ENCODE measurements at regions not wholly inside any gene's neighbourhood (a gene's known extent, or its start where the extent isn't known, plus 50 kb on each side); places are given as distances from the start of the nearest gene placed in this dataset.
"Not testable (repeated sequence)": the region's sequence is repeated elsewhere in the genome, so short reads cannot be mapped to it uniquely, and the experiment has no call there.

DNA sequence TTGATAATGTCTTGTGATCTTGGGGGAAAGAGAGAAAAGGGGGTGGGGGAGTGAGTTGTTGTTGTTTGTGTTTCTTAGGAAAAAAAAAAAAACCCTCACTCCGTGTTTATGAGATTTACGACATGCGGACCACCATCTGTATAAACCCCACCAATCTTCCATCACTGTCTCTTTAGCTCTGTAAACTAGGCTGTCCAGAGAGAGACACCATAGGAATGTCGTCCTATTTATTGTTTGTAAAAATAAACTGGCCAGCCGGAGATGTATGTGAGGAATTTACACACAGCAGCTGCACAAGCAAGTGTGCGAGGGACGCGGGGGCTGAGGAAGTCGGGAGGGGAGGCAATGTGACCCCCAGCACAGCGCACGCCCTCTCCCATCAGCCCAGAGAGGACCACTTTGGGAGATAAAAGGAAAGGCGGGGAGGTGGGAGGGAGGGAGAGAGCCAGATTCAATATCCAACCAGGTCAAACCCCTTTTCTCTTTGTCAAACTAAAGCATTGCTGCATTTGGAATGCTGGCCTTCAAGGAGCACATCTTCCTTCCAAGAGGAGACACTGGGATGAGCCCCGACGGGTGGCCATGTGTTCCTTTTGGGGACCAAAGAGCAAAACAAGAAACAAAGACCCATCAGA, 136.2 kb upstream of the SALL1 start:
- no peaks in the 10 kb centered on the region for H3K9me3 ChIP-seq (ENCODE audit: control insufficient read depth, insufficient read depth, low read length)
- H3K4me3 ChIP-seq (ENCODE audit: low read depth, low read length) = no peak overlapping the region
- peaks cover 15% of the 10 kb centered on the region for H3K4me1 ChIP-seq (ENCODE audit: control insufficient read depth, insufficient read depth, low read length)
- H3K9ac ChIP-seq (ENCODE audit: low read depth, low read length) = no peak overlapping the region
- H3K36me3 ChIP-seq (ENCODE audit: control insufficient read depth, insufficient read depth, low read length) = no peaks in the 10 kb centered on the region
- no peaks in the 10 kb centered on the region for H3K27me3 ChIP-seq (ENCODE audit: control insufficient read depth, insufficient read depth, low read length)

DNA sequence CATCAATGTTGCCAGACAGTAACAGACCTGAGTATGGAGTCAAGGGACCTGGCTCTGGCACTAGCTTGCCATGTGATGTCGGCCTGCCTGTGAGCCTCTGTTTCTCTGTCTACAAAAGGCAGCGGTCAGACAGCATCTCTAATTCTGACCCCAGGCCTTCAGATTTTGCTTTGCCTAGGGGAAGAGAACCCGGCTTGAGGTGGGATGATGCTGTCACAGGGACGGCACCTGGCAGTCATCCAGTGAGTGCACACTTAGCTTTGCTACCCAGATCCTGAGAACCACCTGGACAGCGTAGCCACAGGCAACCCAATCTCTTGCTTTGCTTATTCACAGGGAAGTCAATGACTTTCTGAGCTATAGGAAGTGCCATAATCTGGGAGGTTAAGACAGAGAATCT, 135.2 kb upstream of the SALL1 start:
- Histone ChIP-seq H3K4me3 (ENCODE audit: low read depth, low read length) (no peak overlapping the region), H3K9me3 (ENCODE audit: control insufficient read depth, insufficient read depth, low read length) (no peaks in the 10 kb centered on the region), H3K27me3 (ENCODE audit: control insufficient read depth, insufficient read depth, low read length) (no peaks in the 10 kb centered on the region), H3K9ac (ENCODE audit: low read depth, low read length) (no peak overlapping the region), H3K4me1 (ENCODE audit: control insufficient read depth, insufficient read depth, low read length) (peaks cover 15% of the 10 kb centered on the region), H3K36me3 (ENCODE audit: control insufficient read depth, insufficient read depth, low read length) (no peaks in the 10 kb centered on the region)

DNA sequence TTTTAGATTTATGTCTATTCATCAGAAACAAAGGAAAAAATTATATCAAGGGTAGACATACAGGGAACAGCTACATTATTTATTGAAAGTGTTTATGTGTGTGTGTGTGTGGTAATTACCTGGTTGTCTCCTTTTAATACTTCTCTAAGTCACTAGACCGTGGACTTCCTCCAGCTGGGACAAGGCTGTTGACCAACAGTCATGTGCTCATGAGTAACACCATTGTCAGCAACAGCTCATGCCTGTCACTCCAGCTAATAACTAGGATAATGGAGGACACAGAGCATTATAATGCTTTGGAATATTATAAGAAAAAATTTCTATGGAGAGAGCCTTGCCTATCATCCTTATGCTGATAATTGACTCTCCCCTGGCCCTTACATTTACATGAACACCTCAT, 125.3 kb upstream of the SALL1 start:
- Histone ChIP-seq H3K27me3 (ENCODE audit: control insufficient read depth, insufficient read depth, low read length) (no peaks in the 10 kb centered on the region), H3K9me3 (ENCODE audit: control insufficient read depth, insufficient read depth, low read length) (no peaks in the 10 kb centered on the region), H3K36me3 (ENCODE audit: control insufficient read depth, insufficient read depth, low read length) (no peaks in the 10 kb centered on the region), H3K4me1 (ENCODE audit: control insufficient read depth, insufficient read depth, low read length) (no peaks in the 10 kb centered on the region), H3K9ac (ENCODE audit: low read depth, low read length) (no peak overlapping the region), H3K4me3 (ENCODE audit: low read depth, low read length) (no peak overlapping the region)

DNA sequence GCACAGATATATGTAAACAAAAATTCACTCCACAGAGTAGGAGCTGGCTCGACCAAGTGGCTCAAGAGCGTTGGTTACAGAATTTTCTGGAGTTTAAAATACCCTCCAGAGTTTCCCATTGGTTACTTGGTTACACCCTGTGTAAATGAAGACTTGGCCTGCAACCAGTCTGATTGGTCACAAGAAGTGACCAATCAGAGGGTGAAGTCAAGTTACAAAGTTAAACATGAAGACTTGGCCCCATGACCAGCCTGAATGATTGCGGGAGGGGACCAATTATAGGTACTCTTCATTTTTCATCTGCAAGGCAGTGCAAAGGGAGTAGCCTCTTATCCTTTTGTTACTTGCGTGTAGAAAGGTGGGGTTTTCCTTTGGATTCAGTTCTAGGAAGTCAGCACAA, 121.3 kb upstream of the SALL1 start:
- H3K4me3 ChIP-seq (ENCODE audit: low read depth, low read length) = no peak overlapping the region
- no peaks in the 10 kb centered on the region for H3K9me3 ChIP-seq (ENCODE audit: control insufficient read depth, insufficient read depth, low read length)

DNA sequence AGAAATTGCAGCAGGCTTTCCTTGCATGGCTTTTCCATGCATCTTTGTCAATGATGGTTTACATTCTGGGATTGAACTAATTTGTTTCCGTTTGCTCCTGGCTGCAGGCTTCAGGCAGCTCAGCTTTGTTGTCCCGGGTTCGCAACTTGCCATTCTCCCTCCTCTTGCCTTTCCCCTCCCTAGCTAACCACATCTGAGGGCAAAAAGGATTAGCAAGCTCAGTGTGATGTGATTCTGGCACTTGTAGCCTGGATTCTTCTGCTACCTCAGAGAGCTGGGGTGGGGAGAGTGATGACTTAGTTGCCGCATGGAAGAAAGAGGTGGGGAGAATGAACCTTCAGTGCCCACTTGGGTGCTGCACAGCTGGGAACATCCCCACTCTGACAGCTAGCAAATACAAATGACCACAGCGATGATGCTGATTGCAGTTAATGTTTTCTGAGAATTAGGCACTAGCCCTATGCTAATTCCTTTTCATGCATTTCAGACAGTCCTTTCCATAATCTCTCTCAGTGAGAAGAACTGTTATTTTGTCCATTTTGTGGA, 120.2 kb upstream of the SALL1 start:
- H3K36me3 ChIP-seq (ENCODE audit: control insufficient read depth, insufficient read depth, low read length) = no peaks in the 10 kb centered on the region
- no peak overlapping the region for H3K9ac ChIP-seq (ENCODE audit: low read depth, low read length)
- H3K4me3 ChIP-seq (ENCODE audit: low read depth, low read length) = no peak overlapping the region
- H3K4me1 ChIP-seq (ENCODE audit: control insufficient read depth, insufficient read depth, low read length) = no peaks in the 10 kb centered on the region
- H3K9me3 ChIP-seq (ENCODE audit: control insufficient read depth, insufficient read depth, low read length) = no peaks in the 10 kb centered on the region
- H3K27me3 ChIP-seq (ENCODE audit: control insufficient read depth, insufficient read depth, low read length) = no peaks in the 10 kb centered on the region

More for the DNA sequence above, 121.3 kb upstream of the SALL1 start:
- no peaks in the 10 kb centered on the region for H3K4me1 ChIP-seq (ENCODE audit: control insufficient read depth, insufficient read depth, low read length)
- H3K36me3 ChIP-seq (ENCODE audit: control insufficient read depth, insufficient read depth, low read length) = no peaks in the 10 kb centered on the region
- H3K27me3 ChIP-seq (ENCODE audit: control insufficient read depth, insufficient read depth, low read length) = no peaks in the 10 kb centered on the region
- H3K9ac ChIP-seq (ENCODE audit: low read depth, low read length) = no peak overlapping the region

DNA sequence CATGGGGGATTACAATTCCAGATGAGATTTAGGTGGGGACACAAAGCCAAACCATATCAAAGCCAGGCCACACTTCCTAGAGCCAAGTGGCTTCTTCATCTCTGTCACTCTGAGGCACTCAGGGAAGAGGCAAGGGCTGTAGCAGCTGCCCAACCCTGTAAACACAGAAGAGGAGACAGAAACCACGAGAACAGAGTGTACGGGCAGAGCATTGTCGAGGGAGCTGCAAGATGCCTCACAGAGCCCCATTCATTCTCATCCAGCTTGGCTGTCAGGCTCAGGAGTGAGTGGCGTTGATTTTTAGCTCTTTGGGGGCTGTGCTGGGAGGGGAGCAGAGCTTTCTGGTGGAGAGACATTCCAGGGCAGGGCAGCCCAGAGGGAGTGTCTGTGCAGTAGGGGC, 117.2 kb upstream of the SALL1 start:
- H3K9ac ChIP-seq (ENCODE audit: low read depth, low read length) = no peak overlapping the region
- no peaks in the 10 kb centered on the region for H3K27me3 ChIP-seq (ENCODE audit: control insufficient read depth, insufficient read depth, low read length)
- H3K9me3 ChIP-seq (ENCODE audit: control insufficient read depth, insufficient read depth, low read length) = no peaks in the 10 kb centered on the region
- no peak overlapping the region for H3K4me3 ChIP-seq (ENCODE audit: low read depth, low read length)
- H3K36me3 ChIP-seq (ENCODE audit: control insufficient read depth, insufficient read depth, low read length) = no peaks in the 10 kb centered on the region
- no peaks in the 10 kb centered on the region for H3K4me1 ChIP-seq (ENCODE audit: control insufficient read depth, insufficient read depth, low read length)

DNA sequence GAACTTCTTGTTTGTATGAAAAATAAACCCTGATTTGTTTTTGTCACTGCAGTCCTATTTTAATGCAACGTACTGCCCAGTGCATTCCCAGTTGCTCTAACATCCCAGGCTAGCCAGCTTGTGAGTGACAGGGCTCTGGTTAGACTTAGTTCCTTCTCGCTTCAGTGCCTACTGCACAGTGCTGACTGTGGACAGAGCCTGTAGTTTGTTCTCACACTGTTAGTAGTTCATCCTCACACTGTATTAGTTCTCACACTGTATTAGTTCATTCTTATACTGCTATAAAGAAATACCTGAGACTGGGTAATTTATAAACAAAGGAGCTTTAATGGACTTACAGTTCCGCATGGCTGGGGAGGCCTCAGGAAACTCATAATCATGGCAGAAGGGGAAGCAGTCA, 116.6 kb upstream of the SALL1 start:
- Histone ChIP-seq H3K9ac (ENCODE audit: low read depth, low read length) (no peak overlapping the region), H3K4me1 (ENCODE audit: control insufficient read depth, insufficient read depth, low read length) (no peaks in the 10 kb centered on the region), H3K27me3 (ENCODE audit: control insufficient read depth, insufficient read depth, low read length) (no peaks in the 10 kb centered on the region), H3K36me3 (ENCODE audit: control insufficient read depth, insufficient read depth, low read length) (no peaks in the 10 kb centered on the region), H3K4me3 (ENCODE audit: low read depth, low read length) (no peak overlapping the region), H3K9me3 (ENCODE audit: control insufficient read depth, insufficient read depth, low read length) (no peaks in the 10 kb centered on the region)

DNA sequence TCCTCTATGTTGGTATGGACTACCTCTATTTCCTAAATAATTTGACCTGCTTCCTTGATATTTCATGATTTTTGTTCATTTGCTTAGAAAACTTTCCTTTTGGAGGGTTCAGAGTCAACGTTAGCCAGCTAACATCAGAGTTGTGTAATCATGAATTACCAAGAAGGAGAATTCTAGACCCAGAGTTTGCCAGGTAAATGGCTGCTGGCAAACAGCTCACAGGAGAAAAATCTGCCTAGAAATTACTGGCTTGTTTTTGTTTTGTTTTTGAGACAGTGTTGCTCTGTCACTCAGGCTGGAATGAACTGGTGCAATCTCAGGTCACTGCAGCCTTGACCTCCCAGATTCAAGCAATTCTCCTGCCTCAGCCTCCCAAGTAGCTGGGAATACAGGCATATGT, 111.4 kb upstream of the SALL1 start:
- no peak overlapping the region for H3K9ac ChIP-seq (ENCODE audit: low read depth, low read length)
- H3K36me3 ChIP-seq (ENCODE audit: control insufficient read depth, insufficient read depth, low read length) = no peaks in the 10 kb centered on the region
- no peaks in the 10 kb centered on the region for H3K9me3 ChIP-seq (ENCODE audit: control insufficient read depth, insufficient read depth, low read length)
- H3K4me3 ChIP-seq (ENCODE audit: low read depth, low read length) = no peak overlapping the region
- no peaks in the 10 kb centered on the region for H3K4me1 ChIP-seq (ENCODE audit: control insufficient read depth, insufficient read depth, low read length)
- no peaks in the 10 kb centered on the region for H3K27me3 ChIP-seq (ENCODE audit: control insufficient read depth, insufficient read depth, low read length)

DNA sequence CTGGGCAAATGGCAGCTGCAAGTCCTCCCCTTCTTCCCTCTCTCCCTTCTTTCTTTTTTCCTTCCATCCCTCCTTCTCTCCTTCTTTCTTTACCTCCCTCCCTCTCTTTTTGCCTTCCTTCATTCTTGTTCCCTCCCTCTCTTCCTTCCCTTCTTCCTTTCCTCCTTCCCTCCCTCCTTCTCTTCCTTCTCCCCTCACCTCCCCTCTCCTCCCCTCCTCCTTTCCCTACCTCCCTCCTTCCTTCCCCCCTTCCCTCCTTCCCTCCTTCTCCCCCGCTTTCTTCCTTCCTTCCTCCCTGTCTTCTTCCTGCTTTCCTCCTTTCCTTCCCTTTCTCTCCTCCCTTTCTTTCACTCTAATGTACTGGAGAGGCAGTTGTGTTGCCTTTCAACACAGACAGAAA, 110.8 kb upstream of the SALL1 start:
- Histone ChIP-seq H3K9ac (ENCODE audit: low read depth, low read length) (no peak overlapping the region), H3K4me3 (ENCODE audit: low read depth, low read length) (no peak overlapping the region), H3K27me3 (ENCODE audit: control insufficient read depth, insufficient read depth, low read length) (no peaks in the 10 kb centered on the region), H3K9me3 (ENCODE audit: control insufficient read depth, insufficient read depth, low read length) (no peaks in the 10 kb centered on the region), H3K4me1 (ENCODE audit: control insufficient read depth, insufficient read depth, low read length) (no peaks in the 10 kb centered on the region), H3K36me3 (ENCODE audit: control insufficient read depth, insufficient read depth, low read length) (no peaks in the 10 kb centered on the region)

DNA sequence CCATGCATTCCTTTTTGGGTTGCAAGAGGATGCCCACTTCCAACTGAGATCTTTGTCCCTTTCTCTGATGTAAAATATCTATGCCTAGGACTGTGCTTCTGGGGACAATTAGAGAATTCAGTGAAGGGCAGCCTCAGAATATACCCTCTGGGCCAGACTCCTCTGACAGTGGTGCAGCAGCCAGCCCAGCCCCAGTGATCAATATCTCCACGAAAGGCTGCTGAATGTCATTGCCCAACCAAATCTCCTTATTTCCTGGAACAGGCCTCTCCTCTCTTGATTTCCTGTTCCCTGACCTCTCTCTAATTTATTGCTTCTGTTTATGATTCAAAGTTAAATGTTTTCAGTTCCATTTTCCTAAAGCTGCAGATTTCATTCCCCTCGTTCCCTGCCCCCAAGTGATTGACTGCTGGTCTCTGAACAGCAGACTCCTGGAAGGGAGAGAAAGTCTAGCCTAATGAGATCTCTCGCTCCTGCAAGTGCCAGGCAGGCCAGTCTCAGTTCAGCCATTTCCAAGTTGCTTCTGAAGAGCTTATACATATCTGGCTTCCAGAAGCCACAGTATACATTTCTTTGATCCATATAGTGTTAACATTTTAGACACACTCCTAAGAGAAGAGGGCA, 104.4 kb upstream of the SALL1 start:
- H3K4me3 ChIP-seq (ENCODE audit: low read depth, low read length) = no peak overlapping the region
- H3K9me3 ChIP-seq (ENCODE audit: control insufficient read depth, insufficient read depth, low read length) = peaks cover 16% of the 10 kb centered on the region
- no peaks in the 10 kb centered on the region for H3K4me1 ChIP-seq (ENCODE audit: control insufficient read depth, insufficient read depth, low read length)
- no peaks in the 10 kb centered on the region for H3K27me3 ChIP-seq (ENCODE audit: control insufficient read depth, insufficient read depth, low read length)
- no peaks in the 10 kb centered on the region for H3K36me3 ChIP-seq (ENCODE audit: control insufficient read depth, insufficient read depth, low read length)
- no peak overlapping the region for H3K9ac ChIP-seq (ENCODE audit: low read depth, low read length)

DNA sequence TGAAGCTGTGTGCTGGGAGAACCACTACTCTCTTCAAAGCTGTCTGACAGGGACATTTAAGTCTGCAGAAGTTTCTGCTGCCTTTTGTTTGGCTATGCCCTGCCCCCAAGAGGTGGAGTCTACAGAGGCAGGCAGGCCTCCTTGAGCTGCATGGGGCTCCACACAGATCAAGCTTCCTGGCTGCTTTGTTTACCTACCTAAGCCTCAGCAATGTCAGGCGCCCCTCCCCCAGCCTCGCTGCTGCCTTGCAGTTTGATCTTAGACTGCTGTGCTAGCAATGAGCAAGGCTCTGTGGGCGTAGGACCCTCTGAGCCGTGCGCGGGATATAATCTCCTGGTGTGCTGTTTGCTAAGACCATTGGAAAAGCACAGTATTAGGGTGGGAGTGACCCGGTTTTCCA, 103.3 kb upstream of the SALL1 start:
- H3K4me1 ChIP-seq (ENCODE audit: control insufficient read depth, insufficient read depth, low read length); H3K9ac ChIP-seq (ENCODE audit: low read depth, low read length); H3K4me3 ChIP-seq (ENCODE audit: low read depth, low read length); H3K36me3 ChIP-seq (ENCODE audit: control insufficient read depth, insufficient read depth, low read length); H3K27me3 ChIP-seq (ENCODE audit: control insufficient read depth, insufficient read depth, low read length): not testable (repeated sequence)
- H3K9me3 ChIP-seq (ENCODE audit: control insufficient read depth, insufficient read depth, low read length) = peaks cover 16% of the 10 kb centered on the region

DNA sequence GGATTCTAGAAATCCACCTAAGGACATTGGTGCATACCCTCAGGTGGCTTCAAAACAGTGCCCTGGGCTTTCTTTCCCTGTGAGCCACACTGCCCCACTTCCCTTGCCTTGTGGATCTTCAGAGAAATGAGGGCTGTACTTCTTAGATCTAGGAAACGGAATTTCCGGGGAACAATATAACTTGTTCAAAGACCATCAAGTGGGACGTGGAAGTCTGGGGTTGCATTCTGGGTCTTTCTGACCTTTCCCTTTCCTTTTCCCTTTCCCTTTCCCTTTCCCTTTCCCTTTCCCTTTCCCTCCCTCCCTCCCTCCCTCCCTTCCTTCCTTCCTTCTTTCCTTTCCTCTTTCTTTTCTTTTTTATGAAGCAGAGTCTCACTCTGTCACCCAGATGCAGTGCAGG, 97.1 kb upstream of the SALL1 start:
- no peak overlapping the region for H3K9ac ChIP-seq (ENCODE audit: low read depth, low read length)
- no peaks in the 10 kb centered on the region for H3K36me3 ChIP-seq (ENCODE audit: control insufficient read depth, insufficient read depth, low read length)
- no peak overlapping the region for H3K4me3 ChIP-seq (ENCODE audit: low read depth, low read length)
- H3K9me3 ChIP-seq (ENCODE audit: control insufficient read depth, insufficient read depth, low read length) = no peaks in the 10 kb centered on the region
- no peaks in the 10 kb centered on the region for H3K27me3 ChIP-seq (ENCODE audit: control insufficient read depth, insufficient read depth, low read length)
- no peaks in the 10 kb centered on the region for H3K4me1 ChIP-seq (ENCODE audit: control insufficient read depth, insufficient read depth, low read length)

All from iPS-15b (cell line).